OCI-LY3 (cell line): ENCODE measurements at regions not wholly inside any gene's neighbourhood (a gene's known extent, or its start where the extent isn't known, plus 50 kb on each side); places are given as distances from the start of the nearest gene placed in this dataset.

Experiments
- H2AFZ ChIP-seq: fragments of 200-600, 300-600 bp; shearing (Covaris generic); 2 replicates; pipeline ENCODE4 v1.6.0; 2014; ENCODE audit warnings: antibody characterized with exemption, low read depth, low read length
- H3K27ac ChIP-seq: fragments of 200-600, 300-600 bp; sonication (generic); 2 replicates; pipeline ENCODE4 v1.5.1; 2014; ENCODE audit warnings: mild to moderate bottlenecking, low read length, moderate library complexity, mixed read lengths
- H3K27me3 ChIP-seq: fragments of 200-600, 300-600 bp; sonication (generic); 2 replicates; pipeline ENCODE4 v1.6.1; 2014; ENCODE audit warnings: low read depth, low read length, mixed read lengths
- H3K36me3 ChIP-seq: fragments of 200-600, 300-600 bp; sonication (generic); replicated peaks from 2 replicates; pipeline ENCODE3; 2014; ENCODE audit warnings: low read depth, low read length, mixed read lengths
- H3K4me1 ChIP-seq: fragments of 300-600, 200-600 bp; sonication (generic); 2 replicates; pipeline ENCODE4 v1.6.1; 2014; ENCODE audit warnings: low read length, mixed read lengths
- H3K4me2 ChIP-seq: fragments of 200-600, 300-600 bp; sonication (generic); 2 replicates; pipeline ENCODE4 v1.6.1; 2014; ENCODE audit warnings: low read length, mixed read lengths
- H3K4me3 ChIP-seq: fragments of 300-600, 200-600 bp; sonication (generic); 2 replicates; pipeline ENCODE4 v1.5.1; 2014; ENCODE audit warnings: antibody characterized with exemption, mild to moderate bottlenecking, low read length, moderate library complexity
- H3K79me2 ChIP-seq: fragments of 300-600, 200-600 bp; shearing (Covaris generic); 2 replicates; pipeline ENCODE4 v1.6.1; 2014; ENCODE audit warnings: mild to moderate bottlenecking, low read length, mixed read lengths
- H3K9ac ChIP-seq: fragments of 300-600, 200-600 bp; shearing (Covaris generic); 2 replicates; pipeline ENCODE4 v1.6.0; 2014; ENCODE audit warnings: mild to moderate bottlenecking, low read length, moderate library complexity
- H3K9me3 ChIP-seq: fragments of 200-600, 300-600 bp; shearing (Covaris generic); 2 replicates; pipeline ENCODE4 v1.6.1; 2014; ENCODE audit warnings: low read length, mixed read lengths; ENCODE audit not compliant: insufficient read depth
- H4K20me1 ChIP-seq: fragments of 200-600, 300-600 bp; sonication (generic); 2 replicates; pipeline ENCODE4 v1.6.1; 2016; ENCODE audit warnings: low read length, mixed read lengths; ENCODE audit not compliant: insufficient read depth
- EZH2phosphoT487 ChIP-seq: fragments of 200-600 bp; shearing (Covaris generic); IDR thresholded peaks from 2 replicates; pipeline ENCODE4 v1.6.1; 2018; ENCODE audit warnings: antibody characterized with exemption, mixed run types, low read depth
- TF ChIP-seq, protein P1 (sequence below): fragments of 200-600, 300-600 bp; sonication (generic); IDR thresholded peaks from 2 replicates; pipeline ENCODE4 v1.5.1; 2014; ENCODE audit warnings: antibody characterized with exemption, low read length, low read depth

DNA sequence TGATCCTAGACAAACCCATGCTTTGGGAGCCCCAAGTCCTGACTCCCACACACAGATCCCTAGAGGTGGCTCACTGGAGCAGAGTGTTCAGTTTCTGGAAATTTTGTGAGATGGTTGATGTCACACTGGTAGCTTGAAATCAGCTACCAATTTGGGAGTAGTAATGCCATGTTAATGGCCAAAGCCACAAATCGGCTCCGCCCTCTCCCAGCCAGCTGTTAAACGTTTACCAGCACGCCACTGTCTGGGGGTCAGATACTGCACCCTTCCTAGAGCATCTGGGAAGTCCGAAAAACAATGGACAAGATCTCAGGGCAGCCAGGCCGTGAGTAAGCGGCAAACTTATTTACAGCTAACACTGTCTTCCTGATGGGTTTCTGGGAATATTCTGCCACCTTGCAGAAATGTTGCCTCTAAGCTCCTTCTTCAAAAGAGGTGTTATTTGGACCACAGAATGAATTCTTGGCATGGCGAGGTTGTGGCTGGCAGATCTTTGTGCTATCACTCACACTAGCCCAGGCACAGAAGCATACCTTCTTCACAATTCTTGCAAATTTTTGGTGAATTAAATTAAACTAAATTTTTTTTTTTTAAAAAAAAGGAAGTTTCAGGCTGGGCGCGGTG, 60.2 kb upstream of the FZD7 start:
- H3K4me1 ChIP-seq = no peaks in the 10 kb centered on the region
- no peaks in the 10 kb centered on the region for H4K20me1 ChIP-seq
- H3K36me3 ChIP-seq = no peaks in the 10 kb centered on the region
- H3K4me2 ChIP-seq = no peak overlapping the region
- H3K9ac ChIP-seq = no peak overlapping the region
- TF ChIP-seq EZH2phosphoT487 = no peak
- TF ChIP-seq, protein P1, sequence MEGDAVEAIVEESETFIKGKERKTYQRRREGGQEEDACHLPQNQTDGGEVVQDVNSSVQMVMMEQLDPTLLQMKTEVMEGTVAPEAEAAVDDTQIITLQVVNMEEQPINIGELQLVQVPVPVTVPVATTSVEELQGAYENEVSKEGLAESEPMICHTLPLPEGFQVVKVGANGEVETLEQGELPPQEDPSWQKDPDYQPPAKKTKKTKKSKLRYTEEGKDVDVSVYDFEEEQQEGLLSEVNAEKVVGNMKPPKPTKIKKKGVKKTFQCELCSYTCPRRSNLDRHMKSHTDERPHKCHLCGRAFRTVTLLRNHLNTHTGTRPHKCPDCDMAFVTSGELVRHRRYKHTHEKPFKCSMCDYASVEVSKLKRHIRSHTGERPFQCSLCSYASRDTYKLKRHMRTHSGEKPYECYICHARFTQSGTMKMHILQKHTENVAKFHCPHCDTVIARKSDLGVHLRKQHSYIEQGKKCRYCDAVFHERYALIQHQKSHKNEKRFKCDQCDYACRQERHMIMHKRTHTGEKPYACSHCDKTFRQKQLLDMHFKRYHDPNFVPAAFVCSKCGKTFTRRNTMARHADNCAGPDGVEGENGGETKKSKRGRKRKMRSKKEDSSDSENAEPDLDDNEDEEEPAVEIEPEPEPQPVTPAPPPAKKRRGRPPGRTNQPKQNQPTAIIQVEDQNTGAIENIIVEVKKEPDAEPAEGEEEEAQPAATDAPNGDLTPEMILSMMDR = no peak
- no peaks in the 10 kb centered on the region for H3K9me3 ChIP-seq
- no peaks in the 10 kb centered on the region for H3K27me3 ChIP-seq
- no peaks in the 10 kb centered on the region for H3K79me2 ChIP-seq
- H3K4me3 ChIP-seq = no peak overlapping the region
- H3K27ac ChIP-seq = no peak overlapping the region
- H2AFZ ChIP-seq = no peak overlapping the region

DNA sequence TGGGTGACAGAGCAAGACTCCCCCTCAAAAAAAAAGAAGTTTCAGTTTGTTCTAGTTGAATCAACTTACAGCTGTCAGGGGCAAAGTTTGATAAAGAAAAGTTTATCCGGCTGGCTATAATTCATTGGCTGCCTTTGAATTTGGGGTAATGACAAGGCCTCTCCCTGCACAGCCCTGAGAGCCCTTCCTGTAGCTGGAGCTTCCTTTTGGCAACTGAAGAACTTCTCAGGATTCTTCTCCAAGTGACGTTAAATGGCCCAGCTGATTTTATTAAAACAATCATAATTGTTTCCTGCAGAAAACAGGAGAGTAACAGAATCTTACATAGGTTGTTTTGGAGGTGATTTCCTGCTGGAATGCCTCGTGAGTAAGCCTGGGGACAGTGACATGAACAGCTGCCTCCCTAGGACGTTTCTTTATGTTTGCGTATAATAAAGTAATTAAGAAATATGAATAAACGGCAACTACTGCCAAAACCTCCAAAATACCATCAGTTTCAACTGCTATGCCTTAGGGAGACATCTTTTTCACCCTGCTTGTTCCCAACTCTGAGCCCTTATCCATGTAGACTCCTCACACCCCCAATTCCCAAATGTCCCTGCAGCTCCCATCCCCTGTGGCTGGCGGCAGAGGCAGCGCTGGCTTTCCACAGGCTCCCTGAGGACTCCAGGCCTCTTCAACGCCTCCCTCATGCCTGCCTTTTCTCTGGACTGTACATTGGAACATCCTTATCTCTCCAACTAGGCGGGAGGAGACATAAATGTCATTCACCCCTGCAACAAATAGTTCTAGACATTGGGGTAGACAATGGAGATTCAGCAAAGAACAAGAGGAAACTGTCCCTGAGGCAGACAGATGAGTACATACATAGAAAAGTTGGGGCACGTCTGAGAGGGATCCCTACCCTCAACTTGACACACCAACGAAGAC, 59.2 kb upstream of the FZD7 start:
- no peaks in the 10 kb centered on the region for H3K79me2 ChIP-seq
- no peak overlapping the region for H3K4me3 ChIP-seq
- no peaks in the 10 kb centered on the region for H3K9me3 ChIP-seq
- H3K9ac ChIP-seq = no peak overlapping the region
- TF ChIP-seq EZH2phosphoT487 = no peak
- TF ChIP-seq, protein P1 = no peak
- H3K36me3 ChIP-seq = no peaks in the 10 kb centered on the region
- no peaks in the 10 kb centered on the region for H3K4me1 ChIP-seq
- H3K4me2 ChIP-seq = no peak overlapping the region
- H3K27me3 ChIP-seq = no peaks in the 10 kb centered on the region
- no peaks in the 10 kb centered on the region for H4K20me1 ChIP-seq
- H3K27ac ChIP-seq = no peak overlapping the region
- H2AFZ ChIP-seq = no peak overlapping the region

DNA sequence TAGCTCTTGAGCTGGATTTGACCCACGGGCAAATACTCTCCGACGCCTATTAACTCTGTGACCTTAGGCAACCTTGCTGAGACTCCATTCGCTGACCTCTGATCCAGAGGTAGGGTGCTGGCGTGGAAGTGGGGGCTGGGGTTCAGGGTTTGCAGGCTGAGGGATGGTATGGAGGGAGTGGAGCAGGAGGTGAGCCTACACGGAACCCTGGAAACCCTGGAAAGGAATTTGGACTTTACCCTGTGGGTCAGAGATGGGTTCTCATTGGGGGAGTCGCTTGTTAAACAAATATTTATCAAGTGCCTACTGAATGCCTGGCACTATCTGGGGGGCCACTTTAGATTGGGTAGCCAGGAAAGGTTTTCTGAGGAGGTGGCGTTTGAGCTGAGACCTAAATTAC, 58.2 kb upstream of the FZD7 start:
- H3K27me3 ChIP-seq = no peaks in the 10 kb centered on the region
- no peaks in the 10 kb centered on the region for H4K20me1 ChIP-seq
- no peaks in the 10 kb centered on the region for H3K9me3 ChIP-seq
- H3K4me1 ChIP-seq = peaks cover 7% of the 10 kb centered on the region
- no peak overlapping the region for H3K4me3 ChIP-seq
- TF ChIP-seq EZH2phosphoT487 = no peak
- TF ChIP-seq, protein P1 = no peak
- no peaks in the 10 kb centered on the region for H3K79me2 ChIP-seq
- H3K4me2 ChIP-seq = no peak overlapping the region
- no peak overlapping the region for H3K27ac ChIP-seq
- H3K36me3 ChIP-seq = no peaks in the 10 kb centered on the region
- H2AFZ ChIP-seq = no peak overlapping the region
- H3K9ac ChIP-seq = no peak overlapping the region

GRCh38 chr2:201975964-201976612, 57.6 kb upstream of the FZD7 start:
- Histone ChIP-seq H3K9me3 (no peaks in the 10 kb centered on the region), H3K79me2 (no peaks in the 10 kb centered on the region), H3K4me1 (peaks cover 13% of the 10 kb centered on the region), H3K27me3 (no peaks in the 10 kb centered on the region), H2AFZ (no peak overlapping the region), H4K20me1 (no peaks in the 10 kb centered on the region), H3K27ac (no peak overlapping the region), H3K4me2 (no peak overlapping the region), H3K9ac (no peak overlapping the region), H3K4me3 (no peak overlapping the region), H3K36me3 (no peaks in the 10 kb centered on the region)
- TF ChIP-seq, protein P1 = no peak
- TF ChIP-seq EZH2phosphoT487 = no peak
